ENCODE measurements at regions not wholly inside any gene's neighbourhood (a gene's known extent, or its start where the extent isn't known, plus 50 kb on each side); places are given as distances from the start of the nearest gene placed in this dataset.

DNA sequence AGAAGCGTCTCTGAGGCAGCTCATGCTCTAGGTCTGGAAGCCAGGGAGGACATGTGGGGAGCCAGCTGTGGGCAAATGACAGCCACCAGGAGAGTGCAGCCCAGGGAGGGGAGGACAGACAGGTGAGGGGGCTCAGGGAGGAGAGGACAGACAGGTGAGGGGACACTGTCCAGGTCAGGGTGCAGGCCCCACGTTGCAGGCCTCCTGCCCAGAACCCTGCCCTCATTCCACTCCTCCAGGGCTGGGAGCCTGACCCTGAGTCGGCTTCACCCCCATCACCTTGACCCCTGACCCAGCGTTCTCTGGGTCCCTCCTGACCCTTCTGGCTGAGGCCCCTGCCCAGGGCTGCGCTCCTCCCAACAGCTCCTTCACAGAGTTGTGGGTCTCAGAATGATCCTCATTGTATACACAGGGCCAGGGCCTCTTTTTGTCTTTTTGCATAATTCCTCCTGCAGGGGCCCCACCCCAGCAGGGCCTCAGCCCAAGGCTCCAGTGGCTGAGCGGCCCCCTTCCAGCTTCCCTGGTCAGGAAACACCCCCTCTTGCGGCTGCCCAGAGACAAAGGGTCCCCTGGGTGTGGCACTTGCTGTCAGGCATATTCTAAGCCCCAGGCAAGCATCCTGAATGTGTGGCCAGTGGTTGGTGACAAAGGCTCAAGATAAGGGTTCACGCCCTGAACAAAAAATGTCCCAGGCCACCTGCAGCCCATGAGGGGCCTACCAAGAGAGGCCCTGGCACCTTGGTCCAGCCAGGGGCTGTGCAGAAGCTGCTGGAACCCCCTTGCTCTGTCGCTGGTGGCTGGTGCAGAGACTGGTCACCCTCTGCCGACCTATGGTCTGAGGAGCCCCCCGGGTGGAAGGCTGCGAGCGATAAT lies 853.0 kb downstream of the BRD1 start:
- no peak for ATAC-seq
- TF ChIP-seq TCF4 (CRISPR knock-in tag; IDR thresholded peaks at IDR 0.05; ENCODE audit: borderline replicate concordance) = no peak
- TF ChIP-seq ZNF8 (CRISPR knock-in tag; IDR thresholded peaks at IDR 0.05) = no peak
- TF ChIP-seq OSR1 (CRISPR knock-in tag; IDR thresholded peaks at IDR 0.05) = no peak
- no peak for TF ChIP-seq BACH2 (CRISPR knock-in tag; IDR thresholded peaks at IDR 0.05; ENCODE audit: borderline replicate concordance)
- no peak for TF ChIP-seq ZNF70 (CRISPR knock-in tag; IDR thresholded peaks at IDR 0.05)
- TF ChIP-seq, protein P1, sequence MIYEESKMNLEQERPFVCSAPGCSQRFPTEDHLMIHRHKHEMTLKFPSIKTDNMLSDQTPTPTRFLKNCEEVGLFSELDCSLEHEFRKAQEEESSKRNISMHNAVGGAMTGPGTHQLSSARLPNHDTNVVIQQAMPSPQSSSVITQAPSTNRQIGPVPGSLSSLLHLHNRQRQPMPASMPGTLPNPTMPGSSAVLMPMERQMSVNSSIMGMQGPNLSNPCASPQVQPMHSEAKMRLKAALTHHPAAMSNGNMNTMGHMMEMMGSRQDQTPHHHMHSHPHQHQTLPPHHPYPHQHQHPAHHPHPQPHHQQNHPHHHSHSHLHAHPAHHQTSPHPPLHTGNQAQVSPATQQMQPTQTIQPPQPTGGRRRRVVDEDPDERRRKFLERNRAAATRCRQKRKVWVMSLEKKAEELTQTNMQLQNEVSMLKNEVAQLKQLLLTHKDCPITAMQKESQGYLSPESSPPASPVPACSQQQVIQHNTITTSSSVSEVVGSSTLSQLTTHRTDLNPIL (CRISPR knock-in tag; IDR thresholded peaks at IDR 0.05; ENCODE audit: low read depth) = no peak
- no peak for TF ChIP-seq GLIS3 (CRISPR knock-in tag; IDR thresholded peaks at IDR 0.05)
- TF ChIP-seq ESRRG (CRISPR knock-in tag; IDR thresholded peaks at IDR 0.05) = no peak
- TF ChIP-seq ZC3H10 (CRISPR knock-in tag; IDR thresholded peaks at IDR 0.05) = no peak
- TF ChIP-seq, protein P2, sequence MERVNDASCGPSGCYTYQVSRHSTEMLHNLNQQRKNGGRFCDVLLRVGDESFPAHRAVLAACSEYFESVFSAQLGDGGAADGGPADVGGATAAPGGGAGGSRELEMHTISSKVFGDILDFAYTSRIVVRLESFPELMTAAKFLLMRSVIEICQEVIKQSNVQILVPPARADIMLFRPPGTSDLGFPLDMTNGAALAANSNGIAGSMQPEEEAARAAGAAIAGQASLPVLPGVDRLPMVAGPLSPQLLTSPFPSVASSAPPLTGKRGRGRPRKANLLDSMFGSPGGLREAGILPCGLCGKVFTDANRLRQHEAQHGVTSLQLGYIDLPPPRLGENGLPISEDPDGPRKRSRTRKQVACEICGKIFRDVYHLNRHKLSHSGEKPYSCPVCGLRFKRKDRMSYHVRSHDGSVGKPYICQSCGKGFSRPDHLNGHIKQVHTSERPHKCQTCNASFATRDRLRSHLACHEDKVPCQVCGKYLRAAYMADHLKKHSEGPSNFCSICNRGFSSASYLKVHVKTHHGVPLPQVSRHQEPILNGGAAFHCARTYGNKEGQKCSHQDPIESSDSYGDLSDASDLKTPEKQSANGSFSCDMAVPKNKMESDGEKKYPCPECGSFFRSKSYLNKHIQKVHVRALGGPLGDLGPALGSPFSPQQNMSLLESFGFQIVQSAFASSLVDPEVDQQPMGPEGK (CRISPR knock-in tag; IDR thresholded peaks at IDR 0.05; ENCODE audit: borderline replicate concordance) = no peak
- TF ChIP-seq, protein P3, sequence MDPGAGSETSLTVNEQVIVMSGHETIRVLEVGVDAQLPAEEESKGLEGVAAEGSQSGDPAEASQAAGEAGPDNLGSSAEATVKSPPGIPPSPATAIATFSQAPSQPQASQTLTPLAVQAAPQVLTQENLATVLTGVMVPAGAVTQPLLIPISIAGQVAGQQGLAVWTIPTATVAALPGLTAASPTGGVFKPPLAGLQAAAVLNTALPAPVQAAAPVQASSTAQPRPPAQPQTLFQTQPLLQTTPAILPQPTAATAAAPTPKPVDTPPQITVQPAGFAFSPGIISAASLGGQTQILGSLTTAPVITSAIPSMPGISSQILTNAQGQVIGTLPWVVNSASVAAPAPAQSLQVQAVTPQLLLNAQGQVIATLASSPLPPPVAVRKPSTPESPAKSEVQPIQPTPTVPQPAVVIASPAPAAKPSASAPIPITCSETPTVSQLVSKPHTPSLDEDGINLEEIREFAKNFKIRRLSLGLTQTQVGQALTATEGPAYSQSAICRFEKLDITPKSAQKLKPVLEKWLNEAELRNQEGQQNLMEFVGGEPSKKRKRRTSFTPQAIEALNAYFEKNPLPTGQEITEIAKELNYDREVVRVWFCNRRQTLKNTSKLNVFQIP (CRISPR knock-in tag; IDR thresholded peaks at IDR 0.05; ENCODE audit: borderline replicate concordance, low read depth) = no peak
- no peak for TF ChIP-seq ZFP30 (CRISPR knock-in tag; IDR thresholded peaks at IDR 0.05)
- no peak for TF ChIP-seq ISL1 (CRISPR knock-in tag; IDR thresholded peaks at IDR 0.05)
- TF ChIP-seq ZFP3 (CRISPR knock-in tag; IDR thresholded peaks at IDR 0.05) = no peak

DNA sequence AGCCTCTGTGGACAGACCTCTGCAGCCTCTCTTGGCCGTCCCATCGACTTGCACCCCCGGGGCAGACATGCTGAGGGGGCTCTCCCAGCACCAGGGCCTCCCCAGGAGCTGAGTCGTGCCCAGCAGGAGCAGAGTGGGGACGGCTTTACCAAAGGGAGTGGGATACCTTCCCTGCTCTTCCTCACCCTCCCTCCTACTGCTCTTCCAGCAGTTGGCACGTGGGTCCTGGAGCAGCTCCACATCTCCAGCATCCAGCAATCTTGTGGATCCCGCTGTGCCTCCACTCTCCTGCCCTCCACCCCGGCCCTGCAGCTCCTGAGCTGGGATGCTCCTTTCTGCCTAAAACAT lies 854.0 kb downstream of the BRD1 start:
- TF ChIP-seq PPARA (CRISPR knock-in tag; IDR thresholded peaks at IDR 0.05; ENCODE audit: borderline replicate concordance) = no peak
- TF ChIP-seq BACH2 (CRISPR knock-in tag; IDR thresholded peaks at IDR 0.05; ENCODE audit: borderline replicate concordance) = no peak
- ATAC-seq = no peak

DNA sequence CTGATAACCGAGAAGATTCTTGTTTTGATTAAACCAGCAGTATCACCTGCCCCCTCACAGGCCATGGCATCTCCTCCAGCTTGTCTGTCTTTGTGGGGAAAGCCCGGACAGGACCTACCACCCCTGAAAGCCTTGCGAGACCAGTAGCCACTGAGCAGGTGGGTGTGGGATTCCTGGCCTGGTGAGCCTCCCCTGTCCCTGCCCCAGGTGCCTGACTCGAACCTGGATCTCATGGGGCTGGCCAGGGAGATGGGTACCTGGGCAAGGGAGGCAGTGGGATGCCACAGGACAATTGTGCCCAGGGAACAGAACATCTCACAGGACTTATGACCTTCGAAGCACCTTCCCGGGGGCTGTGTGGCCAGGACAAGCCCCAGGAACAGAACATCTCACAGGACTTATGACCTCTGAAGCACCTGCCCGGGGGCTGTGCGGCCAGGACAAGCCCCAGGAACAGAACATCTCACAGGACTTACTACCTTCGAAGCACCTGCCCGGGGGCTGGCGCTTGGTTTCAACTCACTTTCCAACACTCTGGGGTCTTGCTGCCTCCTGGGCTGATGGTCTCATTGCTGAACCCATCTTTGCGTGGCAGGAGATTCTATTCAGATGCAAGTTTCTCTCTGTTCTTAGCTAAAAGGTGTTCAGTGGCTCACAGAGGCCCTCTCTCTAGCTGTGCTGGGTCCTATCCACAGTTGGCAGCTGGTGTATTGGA lies 854.5 kb downstream of the BRD1 start:
- no peak for ATAC-seq
- no peak for TF ChIP-seq OSR1 (CRISPR knock-in tag; IDR thresholded peaks at IDR 0.05)
- TF ChIP-seq ISL1 (CRISPR knock-in tag; IDR thresholded peaks at IDR 0.05) = no peak
- TF ChIP-seq, protein P3 (CRISPR knock-in tag; IDR thresholded peaks at IDR 0.05; ENCODE audit: borderline replicate concordance, low read depth) = no peak
- TF ChIP-seq ZNF565 (CRISPR knock-in tag; conservative IDR thresholded peaks at IDR 0.05; ENCODE audit: low read depth) = no peak
- TF ChIP-seq, protein P2 (CRISPR knock-in tag; IDR thresholded peaks at IDR 0.05; ENCODE audit: borderline replicate concordance) = no peak
- TF ChIP-seq PPARA (CRISPR knock-in tag; IDR thresholded peaks at IDR 0.05; ENCODE audit: borderline replicate concordance) = no peak
- TF ChIP-seq RARB (CRISPR knock-in tag; IDR thresholded peaks at IDR 0.05) = no peak
- no peak for TF ChIP-seq ZNF8 (CRISPR knock-in tag; IDR thresholded peaks at IDR 0.05)
- TF ChIP-seq, protein P1 (CRISPR knock-in tag; IDR thresholded peaks at IDR 0.05; ENCODE audit: low read depth) = no peak
- TF ChIP-seq, protein P4, sequence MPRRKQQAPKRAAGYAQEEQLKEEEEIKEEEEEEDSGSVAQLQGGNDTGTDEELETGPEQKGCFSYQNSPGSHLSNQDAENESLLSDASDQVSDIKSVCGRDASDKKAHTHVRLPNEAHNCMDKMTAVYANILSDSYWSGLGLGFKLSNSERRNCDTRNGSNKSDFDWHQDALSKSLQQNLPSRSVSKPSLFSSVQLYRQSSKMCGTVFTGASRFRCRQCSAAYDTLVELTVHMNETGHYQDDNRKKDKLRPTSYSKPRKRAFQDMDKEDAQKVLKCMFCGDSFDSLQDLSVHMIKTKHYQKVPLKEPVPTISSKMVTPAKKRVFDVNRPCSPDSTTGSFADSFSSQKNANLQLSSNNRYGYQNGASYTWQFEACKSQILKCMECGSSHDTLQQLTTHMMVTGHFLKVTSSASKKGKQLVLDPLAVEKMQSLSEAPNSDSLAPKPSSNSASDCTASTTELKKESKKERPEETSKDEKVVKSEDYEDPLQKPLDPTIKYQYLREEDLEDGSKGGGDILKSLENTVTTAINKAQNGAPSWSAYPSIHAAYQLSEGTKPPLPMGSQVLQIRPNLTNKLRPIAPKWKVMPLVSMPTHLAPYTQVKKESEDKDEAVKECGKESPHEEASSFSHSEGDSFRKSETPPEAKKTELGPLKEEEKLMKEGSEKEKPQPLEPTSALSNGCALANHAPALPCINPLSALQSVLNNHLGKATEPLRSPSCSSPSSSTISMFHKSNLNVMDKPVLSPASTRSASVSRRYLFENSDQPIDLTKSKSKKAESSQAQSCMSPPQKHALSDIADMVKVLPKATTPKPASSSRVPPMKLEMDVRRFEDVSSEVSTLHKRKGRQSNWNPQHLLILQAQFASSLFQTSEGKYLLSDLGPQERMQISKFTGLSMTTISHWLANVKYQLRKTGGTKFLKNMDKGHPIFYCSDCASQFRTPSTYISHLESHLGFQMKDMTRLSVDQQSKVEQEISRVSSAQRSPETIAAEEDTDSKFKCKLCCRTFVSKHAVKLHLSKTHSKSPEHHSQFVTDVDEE (CRISPR knock-in tag; IDR thresholded peaks at IDR 0.05) = no peak
- TF ChIP-seq, protein P5, sequence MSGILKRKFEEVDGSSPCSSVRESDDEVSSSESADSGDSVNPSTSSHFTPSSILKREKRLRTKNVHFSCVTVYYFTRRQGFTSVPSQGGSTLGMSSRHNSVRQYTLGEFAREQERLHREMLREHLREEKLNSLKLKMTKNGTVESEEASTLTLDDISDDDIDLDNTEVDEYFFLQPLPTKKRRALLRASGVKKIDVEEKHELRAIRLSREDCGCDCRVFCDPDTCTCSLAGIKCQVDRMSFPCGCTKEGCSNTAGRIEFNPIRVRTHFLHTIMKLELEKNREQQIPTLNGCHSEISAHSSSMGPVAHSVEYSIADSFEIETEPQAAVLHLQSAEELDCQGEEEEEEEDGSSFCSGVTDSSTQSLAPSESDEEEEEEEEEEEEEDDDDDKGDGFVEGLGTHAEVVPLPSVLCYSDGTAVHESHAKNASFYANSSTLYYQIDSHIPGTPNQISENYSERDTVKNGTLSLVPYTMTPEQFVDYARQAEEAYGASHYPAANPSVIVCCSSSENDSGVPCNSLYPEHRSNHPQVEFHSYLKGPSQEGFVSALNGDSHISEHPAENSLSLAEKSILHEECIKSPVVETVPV (CRISPR knock-in tag; IDR thresholded peaks at IDR 0.05) = no peak
- TF ChIP-seq ZNF70 (CRISPR knock-in tag; IDR thresholded peaks at IDR 0.05) = no peak
- TF ChIP-seq CSDC2 (CRISPR knock-in tag; IDR thresholded peaks at IDR 0.05) = no peak
- no peak for TF ChIP-seq ZC3H10 (CRISPR knock-in tag; IDR thresholded peaks at IDR 0.05)
- TF ChIP-seq ARNTL (CRISPR knock-in tag; IDR thresholded peaks at IDR 0.05; ENCODE audit: borderline replicate concordance, low read depth) = no peak
- no peak for TF ChIP-seq ESRRG (CRISPR knock-in tag; IDR thresholded peaks at IDR 0.05)

Measured in SK-N-SH treated with all-trans-retinoic acid at 6 μM for 48 hours (cell line).